ENCODE measurements at regions not wholly inside any gene's neighbourhood (a gene's known extent, or its start where the extent isn't known, plus 50 kb on each side); places are given as distances from the start of the nearest gene placed in this dataset.

DNA sequence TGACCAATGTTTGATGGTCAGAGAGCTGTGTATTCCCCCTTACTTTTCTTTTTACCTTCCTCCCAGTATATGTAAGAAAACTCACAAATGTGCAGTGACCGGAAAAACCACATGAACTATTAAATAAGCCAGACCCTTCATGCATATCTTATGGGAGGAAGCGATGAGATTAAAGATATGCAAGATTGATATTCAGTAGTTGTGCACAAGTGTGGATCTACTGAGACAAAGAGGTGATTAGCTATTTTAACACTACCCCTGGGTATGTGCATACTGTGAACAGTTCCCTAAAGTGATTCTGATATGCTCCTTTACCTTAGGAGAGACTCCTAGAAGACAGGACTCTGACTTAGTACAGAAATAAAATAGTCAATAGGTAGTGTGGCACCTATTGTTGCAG lies 328.3 kb downstream of the EPHA4 start:
- Mint-ChIP-seq H3K4me1 (ENCODE audit: insufficient read depth, unreplicated experiment) (no peaks in the 10 kb centered on the region), H3K9me3 (ENCODE audit: unreplicated experiment) (no peaks in the 10 kb centered on the region), H3K36me3 (ENCODE audit: insufficient read depth, unreplicated experiment) (no peaks in the 10 kb centered on the region), H3K27me3 (ENCODE audit: insufficient read depth, unreplicated experiment) (no peaks in the 10 kb centered on the region), H3K27ac (ENCODE audit: low read depth, unreplicated experiment) (no peak overlapping the region), H3K4me3 (ENCODE audit: unreplicated experiment) (no peak overlapping the region)
- DNase-seq (ENCODE audit: unreplicated experiment), result no peak
- TF ChIP-seq, protein P1, sequence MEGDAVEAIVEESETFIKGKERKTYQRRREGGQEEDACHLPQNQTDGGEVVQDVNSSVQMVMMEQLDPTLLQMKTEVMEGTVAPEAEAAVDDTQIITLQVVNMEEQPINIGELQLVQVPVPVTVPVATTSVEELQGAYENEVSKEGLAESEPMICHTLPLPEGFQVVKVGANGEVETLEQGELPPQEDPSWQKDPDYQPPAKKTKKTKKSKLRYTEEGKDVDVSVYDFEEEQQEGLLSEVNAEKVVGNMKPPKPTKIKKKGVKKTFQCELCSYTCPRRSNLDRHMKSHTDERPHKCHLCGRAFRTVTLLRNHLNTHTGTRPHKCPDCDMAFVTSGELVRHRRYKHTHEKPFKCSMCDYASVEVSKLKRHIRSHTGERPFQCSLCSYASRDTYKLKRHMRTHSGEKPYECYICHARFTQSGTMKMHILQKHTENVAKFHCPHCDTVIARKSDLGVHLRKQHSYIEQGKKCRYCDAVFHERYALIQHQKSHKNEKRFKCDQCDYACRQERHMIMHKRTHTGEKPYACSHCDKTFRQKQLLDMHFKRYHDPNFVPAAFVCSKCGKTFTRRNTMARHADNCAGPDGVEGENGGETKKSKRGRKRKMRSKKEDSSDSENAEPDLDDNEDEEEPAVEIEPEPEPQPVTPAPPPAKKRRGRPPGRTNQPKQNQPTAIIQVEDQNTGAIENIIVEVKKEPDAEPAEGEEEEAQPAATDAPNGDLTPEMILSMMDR (IDR thresholded peaks at IDR 0.05; ENCODE audit: unreplicated experiment), result no peak
- no TSS peak for BruUV-seq (replicated peaks)
- CTCF ChIA-PET, result interaction anchor here (0.5 kb wide), 1 partner anchor 44 kb away, joined by 3 read pairs; no protein-coding TSS in a partner anchor
- intact Hi-C loops (cut with micrococcal nuclease), result no loop called here
- POLR2A ChIA-PET, result no interaction called here

DNA sequence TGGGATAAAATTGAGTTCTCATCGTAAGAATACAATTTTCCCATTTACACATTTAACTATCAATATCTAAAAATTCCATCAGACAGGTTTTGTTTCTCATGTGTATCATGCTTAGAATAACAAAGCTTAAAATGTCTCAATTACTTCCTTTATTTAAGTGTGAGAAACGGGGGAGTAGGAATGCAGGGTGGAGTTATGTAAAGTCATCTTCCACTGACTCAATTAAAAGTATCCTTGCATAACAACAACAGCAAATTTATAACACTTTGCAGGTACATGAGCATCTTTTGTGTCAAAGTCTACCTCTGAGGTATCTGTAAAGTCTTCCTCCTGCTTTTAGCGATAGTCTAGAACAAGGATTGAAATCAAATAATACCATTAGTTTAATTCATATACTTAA lies 327.1 kb downstream of the EPHA4 start:
- no peak overlapping the region for H3K4me3 Mint-ChIP-seq (ENCODE audit: unreplicated experiment)
- no peaks in the 10 kb centered on the region for H3K4me1 Mint-ChIP-seq (ENCODE audit: insufficient read depth, unreplicated experiment)
- no TSS peak for BruUV-seq (replicated peaks)
- DNase-seq (ENCODE audit: unreplicated experiment), result peak; percentile 13
- no peaks in the 10 kb centered on the region for H3K27me3 Mint-ChIP-seq (ENCODE audit: insufficient read depth, unreplicated experiment)
- H3K9me3 Mint-ChIP-seq (ENCODE audit: unreplicated experiment), result no peaks in the 10 kb centered on the region
- no peaks in the 10 kb centered on the region for H3K36me3 Mint-ChIP-seq (ENCODE audit: insufficient read depth, unreplicated experiment)
- intact Hi-C loops (cut with micrococcal nuclease), result no loop called here
- CTCF ChIA-PET, result interaction anchor here (0.6 kb wide), 1 partner anchor 1039 kb away, joined by 3 read pairs; no protein-coding TSS in a partner anchor
- TF ChIP-seq, protein P1 (IDR thresholded peaks at IDR 0.05; ENCODE audit: unreplicated experiment), result no peak
- POLR2A ChIA-PET, result no interaction called here
- H3K27ac Mint-ChIP-seq (ENCODE audit: low read depth, unreplicated experiment), result no peak overlapping the region

DNA sequence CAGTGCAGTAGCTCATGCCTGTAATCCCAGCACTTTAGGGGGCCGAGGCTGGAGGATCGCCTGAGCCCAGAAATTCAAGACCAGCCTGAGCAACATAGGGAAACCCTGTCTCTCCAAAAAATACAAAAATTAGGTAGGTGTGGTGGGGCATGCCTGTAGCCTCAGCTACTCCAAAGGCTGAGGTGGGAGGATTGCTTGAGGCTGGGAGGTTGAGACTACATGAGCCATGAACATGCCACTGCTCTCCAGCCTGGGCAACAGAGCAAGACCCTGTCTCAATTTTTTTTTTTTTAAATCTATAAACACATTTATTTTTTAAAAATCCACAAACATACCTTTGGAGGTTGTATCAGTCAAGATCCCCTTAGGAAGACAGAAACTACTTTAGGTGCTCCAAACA lies 326.3 kb downstream of the EPHA4 start:
- CTCF ChIA-PET, result interaction anchor here (0.6 kb wide), 1 partner anchor 1038 kb away, joined by 3 read pairs; no protein-coding TSS in a partner anchor
- no peaks in the 10 kb centered on the region for H3K36me3 Mint-ChIP-seq (ENCODE audit: insufficient read depth, unreplicated experiment)
- H3K4me3 Mint-ChIP-seq (ENCODE audit: unreplicated experiment), result no peak overlapping the region
- TF ChIP-seq, protein P1 (IDR thresholded peaks at IDR 0.05; ENCODE audit: unreplicated experiment), result no peak
- no peaks in the 10 kb centered on the region for H3K9me3 Mint-ChIP-seq (ENCODE audit: unreplicated experiment)
- BruUV-seq (replicated peaks), result no TSS peak
- no peak for DNase-seq (ENCODE audit: unreplicated experiment)
- H3K4me1 Mint-ChIP-seq (ENCODE audit: insufficient read depth, unreplicated experiment), result no peaks in the 10 kb centered on the region
- H3K27ac Mint-ChIP-seq (ENCODE audit: low read depth, unreplicated experiment), result no peak overlapping the region
- intact Hi-C loops (cut with micrococcal nuclease), result no loop called here
- POLR2A ChIA-PET, result no interaction called here
- no peaks in the 10 kb centered on the region for H3K27me3 Mint-ChIP-seq (ENCODE audit: insufficient read depth, unreplicated experiment)

DNA sequence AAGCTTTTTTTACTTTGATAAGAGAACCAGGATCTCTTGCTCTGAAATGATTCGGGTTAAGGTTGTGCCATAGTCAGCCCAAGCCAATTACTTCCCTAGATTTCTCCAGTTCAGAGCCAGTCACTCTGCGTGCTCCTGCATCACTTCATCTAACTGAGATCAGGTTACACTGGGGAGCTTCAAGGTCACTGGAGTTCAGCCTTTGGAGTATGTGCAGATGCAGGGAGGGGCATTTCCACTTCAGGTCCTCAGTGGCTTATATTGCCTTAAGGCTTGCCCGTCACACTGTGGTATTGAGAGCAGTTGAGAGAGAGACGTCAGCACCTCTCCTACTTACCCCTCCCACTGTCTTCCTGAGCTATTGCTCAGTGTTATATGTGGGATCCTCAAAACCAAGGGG lies 317.8 kb downstream of the EPHA4 start:
- Mint-ChIP-seq H3K27ac (ENCODE audit: low read depth, unreplicated experiment) (no peak overlapping the region), H3K27me3 (ENCODE audit: insufficient read depth, unreplicated experiment) (no peaks in the 10 kb centered on the region), H3K9me3 (ENCODE audit: unreplicated experiment) (peaks cover 15% of the 10 kb centered on the region), H3K4me1 (ENCODE audit: insufficient read depth, unreplicated experiment) (no peaks in the 10 kb centered on the region), H3K36me3 (ENCODE audit: insufficient read depth, unreplicated experiment) (no peaks in the 10 kb centered on the region), H3K4me3 (ENCODE audit: unreplicated experiment) (no peak overlapping the region)
- TF ChIP-seq, protein P1 (IDR thresholded peaks at IDR 0.05; ENCODE audit: unreplicated experiment), result no peak
- no TSS peak for BruUV-seq (replicated peaks)
- POLR2A ChIA-PET, result interaction anchor here (0.6 kb wide), 1 partner anchor 1201 kb away, joined by 3 read pairs; no protein-coding TSS in a partner anchor
- intact Hi-C loops (cut with micrococcal nuclease), result no loop called here
- CTCF ChIA-PET, result no interaction called here
- peak; percentile 46 for DNase-seq (ENCODE audit: unreplicated experiment)
